DND-41 (cell line): ENCODE measurements at regions not wholly inside any gene's neighbourhood (a gene's known extent, or its start where the extent isn't known, plus 50 kb on each side); places are given as distances from the start of the nearest gene placed in this dataset.
"Not testable (repeated sequence)": the region's sequence is repeated elsewhere in the genome, so short reads cannot be mapped to it uniquely, and the experiment has no call there.

Source experiments
- ATAC-seq: fragments of 200-7000 bp; cut with Tn5 transposase; 3 replicates; pipeline ENCODE4 v1.9.1; 2021; ENCODE audit warnings: low read depth; ENCODE audit not compliant: insufficient read depth
- DNase-seq: peaks from one replicate; pipeline ENCODE4 v3.0.0-alpha.2; 2020
- H2AFZ ChIP-seq: 2 replicates; pipeline ENCODE4 v1.6.0; 2012; ENCODE audit warnings: low read depth, low read length
- H3K27ac ChIP-seq: 2 replicates; pipeline ENCODE4 v1.5.1; 2012; ENCODE audit warnings: low read length, inconsistent platforms
- H3K27me3 ChIP-seq: fragments of 200-600 bp; sonication (generic); 2 replicates; pipeline ENCODE4 v1.6.0; 2012; ENCODE audit warnings: low read length, mild to moderate bottlenecking, inconsistent platforms; ENCODE audit not compliant: insufficient read depth, poor library complexity
- H3K36me3 ChIP-seq: 2 replicates; pipeline ENCODE4 v1.5.1; 2012; ENCODE audit warnings: low read length, inconsistent platforms; ENCODE audit not compliant: insufficient read depth
- H3K4me1 ChIP-seq: 2 replicates; pipeline ENCODE4 v1.5.1; 2012; ENCODE audit warnings: mild to moderate bottlenecking, low read length; ENCODE audit not compliant: insufficient read depth
- H3K4me2 ChIP-seq: 2 replicates; pipeline ENCODE4 v1.6.0; 2012; ENCODE audit warnings: mild to moderate bottlenecking, moderate library complexity, low read length, inconsistent platforms; ENCODE audit not compliant: insufficient read depth
- H3K4me3 ChIP-seq, 2 experiments: fragments of 200-600 bp in 1 of 2; shearing (Covaris generic) in 1 of 2; 2 replicates each; pipeline ENCODE4 v1.5.1; 2012 to 2016; ENCODE audit warnings: inconsistent platforms in 2 of 2, low read length in 2 of 2, mild to moderate bottlenecking in 2 of 2, low read depth in 1 of 2, moderate library complexity in 1 of 2
- H3K79me2 ChIP-seq: 2 replicates; pipeline ENCODE4 v1.6.0; 2012; ENCODE audit warnings: low read length, inconsistent platforms; ENCODE audit not compliant: insufficient read depth
- H3K9ac ChIP-seq: 2 replicates; pipeline ENCODE4 v1.6.0; 2012; ENCODE audit warnings: low read depth, mild to moderate bottlenecking, inconsistent platforms, low read length, moderate library complexity
- H3K9me3 ChIP-seq: 2 replicates; pipeline ENCODE4 v1.5.1; 2012; ENCODE audit warnings: low read length, moderate library complexity, mild to moderate bottlenecking, inconsistent platforms; ENCODE audit not compliant: insufficient read depth, severe bottlenecking
- H4K20me1 ChIP-seq: 2 replicates; pipeline ENCODE4 v1.6.0; 2012; ENCODE audit warnings: low read length; ENCODE audit not compliant: insufficient read depth
- CTCF ChIP-seq: IDR thresholded peaks from 2 replicates; pipeline ENCODE4 v1.5.1; 2012; ENCODE audit warnings: borderline replicate concordance, low read length, moderate library complexity, mild to moderate bottlenecking; ENCODE audit not compliant: poor library complexity, severe bottlenecking; ENCODE audit errors: extremely low read depth
- EZH2 ChIP-seq: IDR thresholded peaks from 3 replicates; pipeline ENCODE4 v1.6.1; 2012; ENCODE audit warnings: borderline replicate concordance, low read depth, mild to moderate bottlenecking, moderate library complexity, low read length, inconsistent platforms; ENCODE audit not compliant: severe bottlenecking

GRCh38 chr12:87428701-87429277 lies 600.4 kb downstream of the C12orf50 start:
- Histone ChIP-seq H3K27ac (no peak overlapping the region), H3K4me3 (no peak overlapping the region), H3K27me3 (no peaks in the 10 kb centered on the region), H3K79me2 (no peaks in the 10 kb centered on the region), H2AFZ (no peak overlapping the region), H3K4me2 (no peak overlapping the region), H3K4me1 (no peaks in the 10 kb centered on the region), H4K20me1 (no peaks in the 10 kb centered on the region), H3K9ac (no peak overlapping the region), H3K9me3 (no peaks in the 10 kb centered on the region), H3K36me3 (no peaks in the 10 kb centered on the region)
- ATAC-seq (no peak), DNase-seq (no peak)
- TF ChIP-seq EZH2: no peak
- no peak for TF ChIP-seq CTCF

- no peak overlapping the region for H3K9ac ChIP-seq
- H2AFZ ChIP-seq: no peak overlapping the region
- H3K36me3 ChIP-seq: no peaks in the 10 kb centered on the region
- H3K27me3 ChIP-seq: no peaks in the 10 kb centered on the region
- no peaks in the 10 kb centered on the region for H3K9me3 ChIP-seq
- H3K79me2 ChIP-seq: no peaks in the 10 kb centered on the region
- H3K4me1 ChIP-seq: no peaks in the 10 kb centered on the region
- no peak overlapping the region for H3K4me3 ChIP-seq
- no peaks in the 10 kb centered on the region for H4K20me1 ChIP-seq
- ATAC-seq: no peak
- H3K4me2 ChIP-seq: no peak overlapping the region
- no peak for TF ChIP-seq EZH2
- no peak for TF ChIP-seq CTCF
- H3K27ac ChIP-seq: no peak overlapping the region
- no peak for DNase-seq
Measured at GRCh38 chr12:87427770-87428169, 601.4 kb downstream of the C12orf50 start.

- no peaks in the 10 kb centered on the region for H4K20me1 ChIP-seq
- H3K4me1 ChIP-seq: no peaks in the 10 kb centered on the region
- TF ChIP-seq CTCF (no peak), EZH2 (no peak)
- no peak overlapping the region for H2AFZ ChIP-seq
- no peaks in the 10 kb centered on the region for H3K36me3 ChIP-seq
- DNase-seq (no peak), ATAC-seq (no peak)
- H3K9me3 ChIP-seq: no peaks in the 10 kb centered on the region
- H3K27ac ChIP-seq: no peak overlapping the region
- H3K4me3 ChIP-seq: no peak overlapping the region
- no peaks in the 10 kb centered on the region for H3K79me2 ChIP-seq
- no peak overlapping the region for H3K9ac ChIP-seq
- H3K4me2 ChIP-seq: no peak overlapping the region
- no peaks in the 10 kb centered on the region for H3K27me3 ChIP-seq
Measured at GRCh38 chr12:87425942-87426554, 603.2 kb downstream of the C12orf50 start.

GRCh38 chr12:87421233-87421632 lies 608.0 kb downstream of the C12orf50 start:
- DNase-seq, H3K9ac ChIP-seq, H3K4me2 ChIP-seq, ATAC-seq, H3K9me3 ChIP-seq, H4K20me1 ChIP-seq, H3K36me3 ChIP-seq, H3K4me3 ChIP-seq, H3K79me2 ChIP-seq, H3K4me1 ChIP-seq, H2AFZ ChIP-seq, H3K27me3 ChIP-seq, H3K27ac ChIP-seq: not testable (repeated sequence)
